IMR-90 (cell line): ENCODE measurements at regions not wholly inside any gene's neighbourhood (a gene's known extent, or its start where the extent isn't known, plus 50 kb on each side); places are given as distances from the start of the nearest gene placed in this dataset.
A peak's percentile ranks its signal among the peaks of the same experiment; 100 is the strongest.

Experiments used
- ATAC-seq: fragments of 200-7000 bp; cut with Tn5 transposase; 2 replicates; pipeline ENCODE4 v1.9.1; 2020; ENCODE audit warnings: low read depth, mild to moderate bottlenecking, moderate library complexity
- BruUV-seq: library from RNA; stranded (reverse); fragments of 400-500 nt; replicated peaks from 2 replicates; lab custom pipeline; 2021; lab: Mats Ljungman, UMichigan
- CTCF ChIA-PET: fragments of 300-600 bp; formaldehyde crosslinking; extraction: SDS; loops from one replicate; lab custom pipeline; 2021; ENCODE audit warnings: antibody characterized with exemption; lab: Yijun Ruan, JAX
- POLR2A ChIA-PET: fragments of 300-600 bp; sonication (Branson Sonifier 250); formaldehyde crosslinking; loops from one replicate; lab custom pipeline; 2022; ENCODE audit warnings: antibody characterized with exemption; ENCODE audit not compliant: unreplicated experiment; lab: Charles Lee
- DNase-seq: peaks from one replicate; pipeline ENCODE4 v3.0.0; 2013
- H2AFZ ChIP-seq: replicated peaks from 2 replicates; pipeline ENCODE3; 2013; ENCODE audit warnings: low read length, mild to moderate bottlenecking; ENCODE audit not compliant: poor library complexity
- H2AK5ac ChIP-seq: 2 replicates; pipeline ENCODE4 v1.6.1; 2013; ENCODE audit warnings: low read depth, low read length, inconsistent platforms
- H2AK9ac ChIP-seq: replicated peaks from 2 replicates; pipeline ENCODE3; 2013; ENCODE audit warnings: mild to moderate bottlenecking, low read depth, low read length, moderate library complexity; ENCODE audit not compliant: poor library complexity
- H2BK120ac ChIP-seq: 2 replicates; pipeline ENCODE4 v1.6.1; 2013; ENCODE audit warnings: low read depth, low read length, inconsistent platforms
- H2BK15ac ChIP-seq: 3 replicates; pipeline ENCODE4 v1.6.1; 2013; ENCODE audit warnings: low read depth, low read length, inconsistent platforms
- H2BK20ac ChIP-seq: 2 replicates; pipeline ENCODE4 v1.6.1; 2013; ENCODE audit warnings: low read depth, mild to moderate bottlenecking, inconsistent platforms, low read length, moderate library complexity
- H2BK5ac ChIP-seq: 2 replicates; pipeline ENCODE4 v1.6.1; 2013; ENCODE audit warnings: mild to moderate bottlenecking, low read depth, low read length, inconsistent platforms; ENCODE audit not compliant: poor library complexity, severe bottlenecking
- H3K14ac ChIP-seq: replicated peaks from 2 replicates; pipeline ENCODE4 v1.6.1; 2013; ENCODE audit warnings: low read depth, low read length, inconsistent platforms
- H3K18ac ChIP-seq: 2 replicates; pipeline ENCODE4 v1.6.1; 2013; ENCODE audit warnings: low read depth, low read length, control low read depth
- H3K23ac ChIP-seq: 2 replicates; pipeline ENCODE4 v1.6.1; 2013; ENCODE audit warnings: low read depth, low read length, inconsistent platforms
- H3K27ac ChIP-seq: 2 replicates; pipeline ENCODE4 v1.5.1; 2013; ENCODE audit warnings: mild to moderate bottlenecking, control low read depth, low read length; ENCODE audit not compliant: insufficient read depth
- H3K27me3 ChIP-seq: 2 replicates; pipeline ENCODE4 v1.6.1; 2013; ENCODE audit warnings: low read length; ENCODE audit not compliant: control insufficient read depth, insufficient read depth
- H3K36me3 ChIP-seq: 2 replicates; pipeline ENCODE4 v1.6.1; 2013; ENCODE audit warnings: low read length, mixed read lengths; ENCODE audit not compliant: control insufficient read depth, insufficient read depth
- H3K4ac ChIP-seq: 2 replicates; pipeline ENCODE4 v1.6.1; 2013; ENCODE audit warnings: low read depth, low read length, inconsistent platforms
- H3K4me1 ChIP-seq: 2 replicates; pipeline ENCODE4 v1.6.1; 2013; ENCODE audit warnings: low read length, mixed read lengths; ENCODE audit not compliant: control insufficient read depth, insufficient read depth
- H3K4me2 ChIP-seq: 2 replicates; pipeline ENCODE4 v1.6.1; 2013; ENCODE audit warnings: low read depth, mild to moderate bottlenecking, control low read depth, low read length, moderate library complexity
- H3K4me3 ChIP-seq: 2 replicates; pipeline ENCODE4 v1.5.1; 2013; ENCODE audit warnings: low read depth, mild to moderate bottlenecking, control low read depth, low read length, moderate library complexity; ENCODE audit not compliant: insufficient read depth
- H3K56ac ChIP-seq: 2 replicates; pipeline ENCODE4 v1.6.1; 2013; ENCODE audit warnings: low read length, inconsistent platforms; ENCODE audit not compliant: insufficient read depth; ENCODE audit errors: extremely low read depth
- H3K79me1 ChIP-seq, 2 experiments: 2 replicates each; pipeline ENCODE4 v1.6.1; 2013; ENCODE audit warnings: low read length in 2 of 2, inconsistent platforms in 1 of 2, low read depth in 1 of 2
- H3K9ac ChIP-seq: 2 replicates; pipeline ENCODE4 v1.6.1; 2013; ENCODE audit warnings: low read depth, low read length, control low read depth
- H3K9me1 ChIP-seq: 2 replicates; pipeline ENCODE4 v1.6.1; 2013; ENCODE audit warnings: low read length, inconsistent platforms; ENCODE audit not compliant: insufficient read depth
- H3K9me3 ChIP-seq: 2 replicates; pipeline ENCODE4 v1.6.1; 2013; ENCODE audit warnings: low read length; ENCODE audit not compliant: control insufficient read depth, insufficient read depth
- H4K20me1 ChIP-seq: 2 replicates; pipeline ENCODE4 v1.6.1; 2013; ENCODE audit warnings: low read length, inconsistent platforms; ENCODE audit not compliant: insufficient read depth
- H4K5ac ChIP-seq: 2 replicates; pipeline ENCODE4 v1.6.1; 2013; ENCODE audit warnings: mild to moderate bottlenecking, low read depth, low read length, control low read depth
- H4K8ac ChIP-seq, 2 experiments: 2 replicates each; pipeline ENCODE4 v1.6.1; 2013; ENCODE audit warnings: low read depth in 2 of 2, low read length in 2 of 2, control low read depth in 1 of 2, inconsistent platforms in 1 of 2
- H4K91ac ChIP-seq: 2 replicates; pipeline ENCODE4 v1.6.1; 2013; ENCODE audit warnings: low read depth, low read length, inconsistent platforms; ENCODE audit not compliant: insufficient read depth
- BHLHE40 ChIP-seq: fragments of 150-350 bp; IDR thresholded peaks from 2 replicates; pipeline ENCODE4 v1.6.1; 2016; ENCODE audit warnings: mild to moderate bottlenecking, low read depth, low read length
- CEBPB ChIP-seq: IDR thresholded peaks from 2 replicates; pipeline ENCODE4 v1.6.1; 2012; ENCODE audit warnings: low read depth, low read length, improper control_type of control experiment
- CHD1 ChIP-seq: IDR thresholded peaks from 2 replicates; pipeline ENCODE4 v1.6.1; 2012; ENCODE audit warnings: low read depth, low read length, improper control_type of control experiment
- CTCF ChIP-seq: conservative IDR thresholded peaks from 2 replicates; pipeline ENCODE4 v1.5.1; 2012; ENCODE audit warnings: mild to moderate bottlenecking, low read depth, low read length, improper control_type of control experiment
- FOS ChIP-seq: fragments of 150-350 bp; IDR thresholded peaks from 2 replicates; pipeline ENCODE4 v1.6.1; 2016; ENCODE audit warnings: low read depth, low read length
- MAFK ChIP-seq: IDR thresholded peaks from 2 replicates; pipeline ENCODE4 v1.6.1; 2012; ENCODE audit warnings: low read depth, low read length, improper control_type of control experiment
- MAZ ChIP-seq: IDR thresholded peaks from 2 replicates; pipeline ENCODE4 v1.6.1; 2012; ENCODE audit warnings: low read depth, mild to moderate bottlenecking, low read length, improper control_type of control experiment, moderate library complexity, borderline replicate concordance
- MXI1 ChIP-seq: IDR thresholded peaks from 2 replicates; pipeline ENCODE4 v1.6.1; 2012; ENCODE audit warnings: low read depth, mild to moderate bottlenecking, low read length, moderate library complexity, borderline replicate concordance
- NFE2L2 ChIP-seq: fragments of 150-350 bp; IDR thresholded peaks from 2 replicates; pipeline ENCODE4 v1.6.1; 2016; ENCODE audit warnings: low read depth, mild to moderate bottlenecking, low read length
- POLR2A ChIP-seq: IDR thresholded peaks from 2 replicates; pipeline ENCODE4 v1.6.1; 2012; ENCODE audit warnings: mild to moderate bottlenecking, low read depth, low read length
- RAD21 ChIP-seq: IDR thresholded peaks from 2 replicates; pipeline ENCODE4 v1.6.1; 2012; ENCODE audit warnings: low read length, improper control_type of control experiment
- RCOR1 ChIP-seq: IDR thresholded peaks from 2 replicates; pipeline ENCODE4 v1.6.1; 2012; ENCODE audit warnings: mild to moderate bottlenecking, low read length, improper control_type of control experiment; ENCODE audit not compliant: insufficient replicate concordance
- RFX5 ChIP-seq: IDR thresholded peaks from 2 replicates; pipeline ENCODE4 v1.8.0; 2012; ENCODE audit warnings: low read depth, mild to moderate bottlenecking, low read length, moderate library complexity
- SMC3 ChIP-seq: fragments of 150-350 bp; IDR thresholded peaks from 2 replicates; pipeline ENCODE4 v1.6.1; 2016; ENCODE audit warnings: low read depth, mild to moderate bottlenecking, antibody characterized with exemption, low read length, moderate library complexity
- WGBS, 2 experiments: methylation state at CpG; one replicate each; pipeline versions ENCODE4 v1.1.5 to v1.1.7; 2013; ENCODE audit warnings: missing lambda C conversion rate in 2 of 2; ENCODE audit not compliant: insufficient read length in 1 of 2; ENCODE audit errors: extremely low coverage in 2 of 2; 5-methylcytosine and 5-hydroxymethylcytosine counted together
- dilution Hi-C: fragments of 300-500 bp; cut with HindIII; formaldehyde crosslinking; loops from one replicate; pipeline ENCODE4 v1.14.3; 2018; ENCODE audit warnings: low sequenced_read_pairs; ENCODE audit not compliant: unreplicated experiment
- in situ Hi-C: fragments of 300-500 bp; cut with MboI; formaldehyde crosslinking; loops from 3 replicates; pipeline ENCODE4 v1.14.3; 2019; ENCODE audit warnings: low sequenced_read_pairs, inconsistent platforms, mixed read lengths
- intact Hi-C: fragments of 100-400 bp; cut with micrococcal nuclease; formaldehyde crosslinking; loops from 2 replicates; pipeline ENCODE4 v1.10.0; 2022
- TF ChIP-seq, protein P1 (sequence below): fragments of 150-350 bp; IDR thresholded peaks from 2 replicates; pipeline ENCODE4 v1.6.1; 2017; ENCODE audit warnings: mild to moderate bottlenecking, antibody characterized with exemption, low read length, low read depth

DNA sequence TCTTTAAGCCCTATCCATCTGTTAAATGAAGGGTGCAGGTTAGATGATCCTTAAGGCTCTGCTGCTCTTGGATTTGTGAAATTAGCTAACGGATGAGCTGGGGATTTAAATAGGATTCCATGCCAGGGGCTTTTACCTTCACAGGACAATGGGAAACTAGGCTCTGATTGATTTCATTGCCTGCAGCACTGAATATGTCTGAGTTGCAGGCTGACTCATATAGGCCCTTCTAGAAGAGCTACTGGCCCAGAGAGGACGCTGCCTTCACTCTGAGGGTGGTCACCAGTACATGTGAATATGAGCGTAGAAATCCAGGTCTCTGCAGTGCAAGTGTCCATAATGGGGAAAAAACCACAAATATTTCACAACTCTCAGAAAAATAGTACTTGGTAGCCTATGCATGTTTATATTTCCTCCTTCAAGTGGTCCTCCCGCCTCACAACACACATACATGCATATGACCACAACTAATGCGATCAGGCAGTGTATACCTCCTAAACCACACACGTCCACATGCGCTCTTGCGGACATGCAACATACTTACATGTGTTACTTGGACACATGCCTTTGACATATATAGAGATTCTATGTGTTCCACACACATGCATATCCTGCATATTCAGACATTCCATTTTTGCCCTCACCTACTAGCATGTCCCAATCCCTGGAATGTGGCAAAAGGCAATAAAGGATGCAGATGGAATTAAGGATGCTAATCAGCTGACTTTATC is 233.8 kb upstream of the JUN start (continued):
- no peak for TF ChIP-seq CHD1

DNA sequence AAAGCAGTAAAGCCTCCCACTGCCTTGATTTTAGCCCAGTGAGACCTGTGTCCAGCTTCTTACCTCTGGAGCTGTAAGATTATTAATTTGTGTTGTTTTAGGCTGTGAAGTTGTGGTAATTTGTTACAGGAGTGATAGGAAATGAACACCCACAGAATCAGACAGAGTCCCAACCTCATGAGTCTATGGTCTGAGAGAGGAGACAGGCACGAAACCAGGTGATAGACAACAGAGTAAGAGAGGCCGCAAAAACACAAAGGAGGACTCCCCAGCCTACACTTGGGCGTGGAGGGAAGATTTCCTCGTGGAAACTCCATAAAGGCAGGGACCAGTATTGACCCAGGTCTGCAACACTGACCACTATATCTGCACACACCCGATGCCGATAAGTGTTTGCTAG is 234.6 kb upstream of the JUN start:
- POLR2A ChIA-PET, result no interaction called here
- DNase-seq (no peak), ATAC-seq (no peak)
- BruUV-seq, result no TSS peak
- no peak overlapping the region for H2AK5ac ChIP-seq
- H3K18ac ChIP-seq, result no peak overlapping the region
- H3K9ac ChIP-seq, result no peak overlapping the region
- peak overlapping the region; percentile 95; the same call in 1 of the 3 replicates for H2BK15ac ChIP-seq
- in situ Hi-C loops, result no loop called here
- no peak overlapping the region for H3K4me3 ChIP-seq
- no peak overlapping the region for H3K56ac ChIP-seq
- no peak overlapping the region for H3K23ac ChIP-seq
- no peak overlapping the region for H4K8ac ChIP-seq
- peaks cover 28% of the 10 kb centered on the region for H3K9me1 ChIP-seq
- intact Hi-C loops, result loop anchor here (10.0 kb wide), 1 partner anchor 126 kb away; no protein-coding TSS in a partner anchor
- H2AFZ ChIP-seq, result no peak overlapping the region
- no peaks in the 10 kb centered on the region; the same call in 1 of the 2 replicates for H3K9me3 ChIP-seq
- H4K5ac ChIP-seq, result no peak overlapping the region
- no CpG with 5 or more reads among the region's 6 CpGs for WGBS, 2 experiments
- no peak overlapping the region for H4K91ac ChIP-seq
- no peaks in the 10 kb centered on the region for H4K20me1 ChIP-seq
- H3K14ac ChIP-seq, result no peak overlapping the region
- H3K36me3 ChIP-seq, result no peaks in the 10 kb centered on the region
- CTCF ChIA-PET, result no interaction called here
- no peak overlapping the region for H3K4me2 ChIP-seq
- H3K4me1 ChIP-seq, result peaks cover 25% of the 10 kb centered on the region
- peak overlapping the region; percentile 6; the same call in 1 of the 2 replicates for H3K4ac ChIP-seq
- H2AK9ac ChIP-seq, result no peak overlapping the region
- H2BK20ac ChIP-seq, result peak overlapping the region; percentile 2; the same call in 1 of the 2 replicates
- dilution Hi-C loops, result no loop called here
- H3K79me1 ChIP-seq, result peaks cover 0 to 9% of the 10 kb centered on the region in 2 experiments; a peak in 1 of 4 replicates
- peak overlapping the region; percentile 98; the same call in 1 of the 2 replicates for H2BK120ac ChIP-seq
- no peak overlapping the region for H2BK5ac ChIP-seq
- H3K27ac ChIP-seq, result no peak overlapping the region
- no peaks in the 10 kb centered on the region for H3K27me3 ChIP-seq
- TF ChIP-seq CEBPB (no peak), CTCF (no peak), MAZ (no peak), RCOR1 (no peak), RFX5 (no peak), MXI1 (no peak), CHD1 (no peak), POLR2A (no peak), FOS (no peak), NFE2L2 (no peak), BHLHE40 (no peak), RAD21 (no peak), SMC3 (no peak), MAFK (no peak)
- TF ChIP-seq, protein P1, sequence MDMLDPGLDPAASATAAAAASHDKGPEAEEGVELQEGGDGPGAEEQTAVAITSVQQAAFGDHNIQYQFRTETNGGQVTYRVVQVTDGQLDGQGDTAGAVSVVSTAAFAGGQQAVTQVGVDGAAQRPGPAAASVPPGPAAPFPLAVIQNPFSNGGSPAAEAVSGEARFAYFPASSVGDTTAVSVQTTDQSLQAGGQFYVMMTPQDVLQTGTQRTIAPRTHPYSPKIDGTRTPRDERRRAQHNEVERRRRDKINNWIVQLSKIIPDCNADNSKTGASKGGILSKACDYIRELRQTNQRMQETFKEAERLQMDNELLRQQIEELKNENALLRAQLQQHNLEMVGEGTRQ, result no peak
